AML-193 (cell line): ENCODE measurements at regions not wholly inside any gene's neighbourhood (a gene's known extent, or its start where the extent isn't known, plus 50 kb on each side); places are given as distances from the start of the nearest gene placed in this dataset.

Experiments
- DNase-seq, 2 experiments: peaks; one replicate each; lab custom pipeline; 2025; lab: John Stamatoyannopoulos, UW

GRCh38 chr4:32032136-32032672 lies 1312.0 kb downstream of the PCDH7 start:
- no peak for DNase-seq

DNA sequence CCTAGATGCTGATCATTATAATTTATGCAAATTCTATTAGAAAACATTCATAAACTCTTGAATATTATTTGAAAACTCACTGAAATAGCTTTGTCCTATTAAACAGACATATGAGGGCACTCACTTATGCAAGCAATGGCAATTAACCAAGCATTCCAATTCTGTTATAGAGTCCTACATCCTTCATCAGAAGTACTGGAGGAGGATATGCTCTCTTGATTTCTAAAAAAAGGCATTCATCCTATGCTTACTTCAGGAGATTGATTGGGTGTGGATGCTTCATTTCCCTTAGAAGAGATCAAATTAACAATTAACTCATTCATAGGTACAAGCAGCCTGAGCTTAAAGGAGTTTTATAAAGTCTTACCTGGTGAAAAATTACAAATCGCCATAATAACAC lies 1317.2 kb downstream of the PCDH7 start:
- no peak for DNase-seq

DNA sequence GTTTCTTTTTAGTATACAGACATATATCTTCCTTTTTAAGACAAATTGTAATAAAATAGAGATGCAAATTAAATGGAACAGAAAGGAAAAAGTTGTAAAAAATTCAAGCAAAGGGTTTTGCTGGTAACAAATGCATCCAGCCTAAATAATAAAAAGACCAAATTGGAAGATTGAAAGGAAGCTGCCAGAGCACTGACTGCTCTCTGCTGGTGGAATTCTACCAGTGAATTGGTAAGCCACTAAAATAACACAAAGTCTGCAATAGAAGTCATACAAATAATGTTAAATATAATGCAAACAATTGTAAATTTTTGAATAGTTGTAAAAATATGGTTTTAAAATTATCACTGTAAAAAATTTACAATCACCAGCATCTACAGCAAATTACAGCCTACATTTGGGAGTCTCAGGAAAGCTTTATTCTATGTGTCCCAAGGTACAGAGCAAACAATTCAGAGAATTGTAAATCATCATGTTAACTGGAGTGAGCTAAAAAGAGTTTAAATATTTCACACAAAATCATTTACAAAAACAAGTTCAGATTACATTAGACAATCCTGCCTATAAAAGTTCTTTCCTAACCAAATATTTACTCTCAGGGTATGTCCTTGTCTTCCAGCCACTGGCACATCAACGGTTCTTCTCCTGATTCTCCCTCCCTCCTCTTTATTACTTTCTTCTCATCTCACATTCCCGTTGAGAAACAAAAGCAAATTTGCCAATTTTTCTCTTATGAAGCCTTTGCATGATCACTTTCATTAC lies 1322.5 kb downstream of the PCDH7 start:
- DNase-seq: no peak

DNA sequence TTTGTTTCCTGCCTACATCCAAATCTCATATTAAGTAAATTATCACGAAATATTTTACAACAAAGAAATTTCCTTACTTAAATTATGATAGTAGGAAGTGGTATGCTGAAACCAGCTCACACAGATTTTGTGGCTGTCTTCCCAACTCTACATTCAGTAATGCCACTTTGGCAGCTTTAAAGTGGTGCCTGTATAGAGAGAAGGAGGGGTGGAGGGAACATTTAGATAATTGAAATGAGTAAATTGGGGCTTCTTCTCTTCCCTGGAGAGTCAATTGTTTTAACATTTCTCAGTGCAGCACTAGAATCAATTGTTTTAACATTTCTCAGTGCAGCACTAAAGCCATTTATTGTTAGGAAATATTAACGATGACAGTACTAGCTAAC lies 1323.1 kb downstream of the PCDH7 start:
- no peak for DNase-seq

DNA sequence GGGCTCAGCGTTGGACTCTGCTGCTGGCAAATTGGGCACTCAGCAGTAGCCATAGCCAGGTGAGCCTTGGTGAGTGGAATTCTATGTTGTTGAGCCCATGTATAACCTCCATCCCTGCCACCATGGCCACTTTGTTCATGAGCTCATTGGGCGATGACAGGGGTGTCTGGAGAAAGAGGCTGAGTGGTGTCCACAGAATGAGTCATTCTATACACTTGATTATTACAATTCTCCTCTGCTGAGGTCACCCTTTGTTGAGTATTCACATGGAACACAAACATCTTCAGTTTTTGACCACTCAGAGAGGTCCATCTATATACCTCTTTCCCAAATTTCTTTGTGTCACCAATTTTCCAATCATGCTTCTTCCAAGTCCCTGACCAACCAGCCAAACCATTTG lies 1341.7 kb downstream of the PCDH7 start:
- no peak for DNase-seq

DNA sequence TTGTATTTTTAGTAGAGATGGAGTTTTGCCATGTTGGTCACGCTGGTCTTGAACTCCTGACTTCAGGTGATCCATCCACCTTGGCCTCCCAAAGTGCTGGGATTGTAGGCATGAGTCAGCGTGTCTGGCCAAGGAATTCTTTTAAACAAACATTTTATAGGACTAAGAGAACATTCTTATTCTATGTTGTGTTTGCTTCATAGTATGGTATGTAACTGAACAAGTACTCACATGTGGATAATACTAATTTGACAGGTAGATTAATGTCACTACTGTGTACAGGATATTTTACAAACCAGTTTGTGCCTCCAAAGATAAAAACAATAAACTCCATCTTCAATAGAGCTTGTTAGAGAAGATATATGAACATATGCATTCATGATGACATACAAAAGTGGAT lies 1353.4 kb downstream of the PCDH7 start:
- DNase-seq: no peak

DNA sequence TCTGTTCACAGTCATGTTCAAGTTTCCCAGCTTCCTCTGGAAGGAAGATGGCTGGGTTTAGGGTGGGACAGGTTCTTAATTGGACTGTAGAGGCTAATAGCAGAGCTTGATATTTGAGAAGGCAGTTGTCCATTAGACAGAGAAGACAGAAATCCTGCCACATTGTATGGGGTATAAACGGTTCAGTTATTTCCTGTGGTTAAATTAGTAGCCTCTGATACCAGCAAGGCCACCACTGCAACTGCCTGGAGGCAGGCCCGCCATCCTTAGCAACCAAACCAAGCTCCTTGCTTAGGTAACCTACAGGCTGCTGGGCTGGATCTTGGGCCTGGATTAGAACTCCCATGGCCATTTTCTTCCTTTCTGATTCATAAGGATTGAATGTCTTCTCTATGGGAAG lies 1367.0 kb downstream of the PCDH7 start:
- no peak for DNase-seq

GRCh38 chr4:32094987-32095386 lies 1374.8 kb downstream of the PCDH7 start:
- DNase-seq: no peak

DNA sequence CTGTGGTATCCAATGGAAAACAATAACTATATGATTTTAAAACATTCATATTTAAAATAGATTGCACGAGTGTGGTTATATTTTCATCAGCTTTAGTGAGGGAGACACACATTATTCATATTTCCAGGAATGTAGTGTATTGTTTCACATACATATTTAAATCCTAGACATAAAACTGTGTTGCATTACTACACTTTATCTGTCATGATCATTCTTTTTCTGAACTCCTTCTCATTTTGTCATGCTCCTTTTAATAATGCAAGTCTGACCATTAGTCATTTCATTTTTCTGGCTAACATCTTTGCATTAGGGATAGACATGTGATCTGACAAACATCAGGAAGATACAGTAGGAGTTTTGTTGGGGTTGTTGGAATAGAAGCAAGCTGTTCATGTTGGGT lies 1382.7 kb downstream of the PCDH7 start:
- no peak for DNase-seq

- no peak for DNase-seq
These were observed 1386.6 kb downstream of the PCDH7 start for GRCh38 chr4:32106767-32107166.

GRCh38 chr4:32112891-32113290 lies 1392.7 kb downstream of the PCDH7 start:
- DNase-seq: no peak

- no peak for DNase-seq
These were observed 1397.5 kb downstream of the PCDH7 start for GRCh38 chr4:32117693-32118092.

DNA sequence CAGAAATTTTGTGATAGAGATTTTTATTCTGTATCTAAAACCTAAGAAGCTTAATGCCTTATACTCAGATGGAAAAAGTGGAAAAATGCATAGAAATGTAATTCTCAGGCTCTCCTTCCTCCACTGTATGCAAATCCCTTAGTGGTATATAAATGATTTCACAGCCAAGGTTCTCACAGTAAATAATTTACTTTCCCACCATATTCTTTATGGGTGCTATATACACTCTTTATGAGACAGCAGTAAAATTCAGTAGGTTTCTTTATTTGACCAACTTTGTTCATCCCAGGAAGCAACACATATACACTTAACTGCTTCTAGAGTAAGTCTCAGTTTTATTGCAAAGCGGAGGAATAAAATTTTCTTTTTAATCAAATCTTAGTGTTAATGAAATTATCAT lies 1399.7 kb downstream of the PCDH7 start:
- no peak for DNase-seq

DNA sequence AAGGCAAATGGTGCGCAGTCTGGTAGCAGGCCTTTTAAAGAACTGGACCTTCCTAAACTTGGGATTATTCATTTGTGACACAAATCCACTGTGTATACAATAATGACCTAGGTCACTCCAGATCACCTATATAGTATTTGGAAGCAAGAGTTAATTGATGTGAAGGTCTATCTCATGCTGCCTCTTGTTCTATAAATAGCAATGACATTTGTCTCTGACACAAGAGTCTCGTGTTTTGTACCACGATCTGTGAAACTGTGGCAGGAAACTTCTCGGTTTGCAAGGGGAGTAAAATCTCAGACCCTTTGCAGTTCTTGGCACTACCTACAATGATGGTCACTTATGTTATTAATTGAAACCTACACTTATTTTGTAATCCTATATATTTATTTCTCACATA lies 1408.4 kb downstream of the PCDH7 start:
- no peak for DNase-seq

DNA sequence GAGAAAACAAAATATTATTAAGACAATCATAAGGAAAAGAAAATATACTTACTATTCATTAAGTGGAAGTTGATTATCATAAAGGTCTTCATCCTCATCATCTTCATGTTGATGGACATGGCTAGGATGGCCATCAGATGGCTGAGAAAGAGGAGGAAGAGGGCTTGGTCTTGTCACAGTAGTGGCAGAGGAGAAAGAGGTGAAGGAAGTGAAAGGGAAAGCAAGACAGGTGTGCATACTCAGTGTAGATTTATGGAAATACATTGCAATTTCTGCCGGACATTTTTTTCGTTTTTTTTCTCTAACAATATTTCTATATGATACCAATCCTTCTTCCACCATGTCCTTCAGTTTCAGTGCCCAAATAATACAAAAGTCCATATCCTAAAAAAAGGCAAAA lies 1409.8 kb downstream of the PCDH7 start:
- DNase-seq: no peak

DNA sequence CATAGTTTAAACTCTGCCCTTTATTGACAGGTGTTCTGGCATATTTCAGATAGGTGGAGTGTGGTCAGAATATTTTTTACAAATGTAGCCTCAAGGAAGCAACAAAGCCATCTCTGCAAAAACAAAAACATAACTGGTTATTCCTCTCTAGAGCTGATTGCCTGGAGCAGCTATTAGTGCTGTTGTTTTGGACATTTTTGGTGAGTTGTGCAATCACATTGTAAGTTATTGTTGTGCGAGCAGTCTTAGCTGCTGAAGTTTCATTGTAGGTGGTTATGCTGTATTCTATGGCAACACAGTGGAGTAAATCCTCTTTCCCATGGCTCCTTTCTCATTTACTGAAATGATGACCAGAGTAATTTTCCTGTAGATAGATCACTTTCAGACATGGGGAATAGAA lies 1413.0 kb downstream of the PCDH7 start:
- DNase-seq: no peak

DNA sequence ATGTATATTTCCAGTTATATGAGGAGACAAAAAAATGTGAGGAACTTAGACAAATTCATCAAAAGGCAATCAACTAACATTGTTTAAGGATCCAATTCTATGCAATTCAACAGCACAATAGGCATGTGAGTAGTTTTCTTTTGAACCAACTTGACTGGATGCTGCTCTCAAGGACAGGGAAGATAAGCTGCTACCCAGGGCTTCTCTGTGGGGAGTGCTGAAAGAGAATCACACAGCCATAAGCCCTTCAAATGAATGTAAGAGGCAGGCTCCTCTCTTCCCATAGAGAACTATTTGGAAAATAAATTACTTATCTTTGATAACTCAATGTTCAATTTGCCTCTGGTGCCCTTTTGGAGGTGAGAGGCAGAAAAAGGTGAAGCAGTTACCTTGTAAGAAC lies 1413.6 kb downstream of the PCDH7 start:
- no peak for DNase-seq

DNA sequence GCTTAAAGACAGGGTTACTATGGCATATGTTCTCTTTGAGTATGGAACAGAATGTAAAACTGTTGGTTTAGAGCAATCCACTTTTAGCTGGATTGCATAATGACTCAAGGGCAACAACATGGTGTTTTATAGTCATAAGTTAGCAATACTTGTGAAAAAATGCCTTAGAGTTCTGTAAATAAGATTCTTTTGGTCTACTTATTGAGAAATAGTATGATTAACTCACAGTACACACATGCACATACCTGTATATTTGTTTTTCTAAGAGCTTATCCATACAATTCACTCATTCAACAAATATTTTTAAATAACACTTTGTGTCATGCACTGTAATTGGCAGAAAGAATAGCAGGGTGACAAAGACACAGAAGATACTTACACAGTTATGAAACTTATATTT lies 1415.5 kb downstream of the PCDH7 start:
- DNase-seq: no peak

- DNase-seq: no peak
These were observed 1416.1 kb downstream of the PCDH7 start for GRCh38 chr4:32136081-32136787.

- peak; percentile 76 to 78 for DNase-seq
These were observed 1420.5 kb downstream of the PCDH7 start for GRCh38 chr4:32140636-32141035.

- peak; percentile 39 to 55 for DNase-seq
These were observed 1421.9 kb downstream of the PCDH7 start for GRCh38 chr4:32142075-32142474.

GRCh38 chr4:32145987-32146386 lies 1425.8 kb downstream of the PCDH7 start:
- no peak for DNase-seq

GRCh38 chr4:32147446-32148085 lies 1427.4 kb downstream of the PCDH7 start:
- DNase-seq: no peak
